ENCODE measurements at regions not wholly inside any gene's neighbourhood (a gene's known extent, or its start where the extent isn't known, plus 50 kb on each side); places are given as distances from the start of the nearest gene placed in this dataset.

- Histone ChIP-seq H3K36me3 (replicated peaks in 1 of 2; ENCODE audit: control insufficient read depth in 1 of 2, insufficient read depth in 2 of 2, low read length in 1 of 2) (no peaks in the 10 kb centered on the region), H2AFZ (ENCODE audit: low read depth) (no peak overlapping the region), H3F3A (replicated peaks; ENCODE audit: insufficient read depth) (no peaks in the 10 kb centered on the region), H3K79me2 (ENCODE audit: insufficient read depth) (no peaks in the 10 kb centered on the region), H3K9me2 (no peaks in the 10 kb centered on the region), H3K4me2 (no peak overlapping the region), H4K20me1 (ENCODE audit: insufficient read depth) (no peaks in the 10 kb centered on the region), H3K9me3 (no peaks in the 10 kb centered on the region), H3K4me3 (ENCODE audit: low read depth in 2 of 2, low read length in 1 of 2) (no peak overlapping the region), H3K27me3 (ENCODE audit: insufficient read depth) (no peaks in the 10 kb centered on the region), H3K27ac (ENCODE audit: low read depth in 2 of 2, low read length in 1 of 2) (no peak overlapping the region), H3K4me1 (ENCODE audit: control insufficient read depth in 1 of 2, insufficient read depth in 2 of 2, low read depth in 1 of 2, low read length in 1 of 2) (no peaks in the 10 kb centered on the region), H3K9ac (no peak overlapping the region)
- TF ChIP-seq USF2 (IDR thresholded peaks at IDR 0.05; ENCODE audit: borderline replicate concordance, low read depth, low read length) (no peak), YY1 (IDR thresholded peaks at IDR 0.05; ENCODE audit: low read depth) (no peak), RAD21 (IDR thresholded peaks at IDR 0.05; ENCODE audit: low read length) (no peak), EP300 (IDR thresholded peaks at IDR 0.05; ENCODE audit: borderline replicate concordance in 1 of 2, low read depth in 1 of 2, low read length in 1 of 2) (no peak), MAX (IDR thresholded peaks at IDR 0.05; ENCODE audit: low read depth) (no peak), TCF12 (IDR thresholded peaks at IDR 0.05) (no peak), EZH2phosphoT487 (IDR thresholded peaks at IDR 0.05; ENCODE audit: borderline replicate concordance, low read depth) (no peak), NRF1 (IDR thresholded peaks at IDR 0.05; ENCODE audit: low read depth, low read length) (no peak), TAF1 (IDR thresholded peaks at IDR 0.05; ENCODE audit: borderline replicate concordance, low read depth, low read length) (no peak), IRF3 (IDR thresholded peaks at IDR 0.05; ENCODE audit: low read depth, low read length) (no peak), PBX3 (IDR thresholded peaks at IDR 0.05) (no peak), RCOR1 (IDR thresholded peaks at IDR 0.05; ENCODE audit: low read length) (no peak), FOXJ3 (CRISPR knock-in tag; IDR thresholded peaks at IDR 0.05) (no peak), REST (IDR thresholded peaks at IDR 0.05; ENCODE audit: low read depth, low read length) (no peak), RXRA (IDR thresholded peaks at IDR 0.05; ENCODE audit: borderline replicate concordance, low read depth) (no peak)
- 0% methylated on average over 2 of the region's 2 CpGs for WGBS (ENCODE audit: low lambda C conversion rate)
- DNase-seq = no peak
- POLR2A ChIA-PET = no interaction called here
- CTCF ChIA-PET = interaction anchor here (0.6 to 0.7 kb wide), 2 partner anchors 18 to 116 kb away, joined by 3 read pairs; no protein-coding TSS in a partner anchor
Measured at GRCh38 chr16:50972876-50973275, 178.2 kb downstream of the SALL1 start.

Data from SK-N-SH (cell line).